ENCODE measurements at regions not wholly inside any gene's neighbourhood (a gene's known extent, or its start where the extent isn't known, plus 50 kb on each side); places are given as distances from the start of the nearest gene placed in this dataset.
"Not testable (repeated sequence)": the region's sequence is repeated elsewhere in the genome, so short reads cannot be mapped to it uniquely, and the experiment has no call there.

DNA sequence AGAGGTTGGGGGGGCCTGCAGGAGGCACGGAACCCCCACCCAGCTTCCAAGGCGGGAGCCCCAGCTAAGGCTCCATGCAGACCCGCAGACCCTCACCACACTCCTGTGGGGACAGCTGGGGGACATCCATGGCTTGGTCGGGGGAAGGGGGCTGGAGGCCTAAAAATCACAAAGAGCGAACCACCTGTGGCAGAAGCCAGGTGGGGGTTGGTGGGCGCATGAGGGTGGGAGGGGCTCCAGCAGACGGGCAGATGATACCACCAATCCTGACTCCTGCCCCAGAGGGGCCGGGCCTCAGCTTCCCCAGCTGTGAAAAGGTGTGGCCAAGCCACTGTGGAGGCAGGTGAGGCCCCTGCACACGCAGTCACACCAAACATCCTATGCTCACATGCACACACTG is 111.6 kb downstream of the FAM53A start:
- DNase-seq, result no peak

DNA sequence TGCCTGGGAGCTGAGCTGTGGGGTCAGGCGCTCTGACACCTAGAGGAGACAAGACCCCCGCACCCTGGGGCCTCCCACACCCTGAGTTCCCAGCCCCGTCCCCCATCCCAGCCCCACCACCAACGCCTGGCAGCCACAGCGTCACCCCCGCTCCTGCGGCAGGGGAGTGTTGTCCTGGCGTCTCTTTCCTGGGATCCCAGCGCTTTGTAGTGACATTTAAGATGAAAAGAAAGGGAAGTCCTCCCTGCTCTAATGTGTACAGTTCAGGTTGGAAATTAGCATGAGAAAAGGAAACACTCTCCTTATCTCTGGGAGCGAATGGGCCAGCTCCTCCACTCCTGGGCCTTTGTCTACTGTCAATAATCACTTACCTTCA is 112.1 kb downstream of the FAM53A start:
- DNase-seq, result no peak

DNA sequence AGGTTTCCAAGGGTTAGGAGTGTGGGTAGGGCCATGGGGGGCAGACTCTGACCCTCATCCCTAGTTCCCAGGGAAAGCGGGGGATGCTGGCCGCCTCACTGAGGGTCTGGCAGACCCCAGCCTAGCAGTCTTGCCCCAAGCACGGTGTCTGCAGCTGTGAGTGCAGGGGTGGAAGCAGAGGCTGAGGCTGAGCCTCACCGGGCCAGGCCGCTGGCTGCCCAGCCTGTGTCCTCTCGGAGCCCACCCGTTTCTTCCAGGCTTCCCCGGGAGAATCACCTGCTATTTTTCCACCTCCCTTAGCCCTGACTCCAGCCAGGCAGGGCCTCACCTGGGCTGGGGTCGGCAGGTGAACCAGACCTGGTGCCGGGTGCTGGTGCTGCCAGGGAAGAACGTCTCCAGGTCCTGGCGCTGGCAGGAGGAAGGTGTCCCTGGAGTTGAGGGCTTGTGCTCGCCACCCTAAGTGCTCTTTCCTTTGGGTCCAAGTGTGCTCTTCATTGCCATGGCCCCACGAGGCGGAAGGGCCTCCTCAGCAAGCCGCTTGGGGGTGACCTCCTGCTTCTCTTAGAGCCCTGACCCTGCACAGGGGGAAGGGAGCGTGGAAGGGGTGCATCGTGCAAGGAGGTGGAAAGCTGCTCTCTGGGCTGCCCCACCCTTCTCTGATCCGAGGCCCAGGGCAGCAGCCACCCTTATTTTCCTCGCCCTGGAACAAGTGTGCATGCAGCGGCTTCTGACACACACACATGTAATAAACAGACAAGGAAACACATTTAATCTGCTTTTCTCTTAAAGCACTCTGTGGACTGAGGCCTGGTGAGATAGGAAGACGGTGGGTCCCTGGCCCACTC is 112.7 kb downstream of the FAM53A start:
- no peak for DNase-seq

DNA sequence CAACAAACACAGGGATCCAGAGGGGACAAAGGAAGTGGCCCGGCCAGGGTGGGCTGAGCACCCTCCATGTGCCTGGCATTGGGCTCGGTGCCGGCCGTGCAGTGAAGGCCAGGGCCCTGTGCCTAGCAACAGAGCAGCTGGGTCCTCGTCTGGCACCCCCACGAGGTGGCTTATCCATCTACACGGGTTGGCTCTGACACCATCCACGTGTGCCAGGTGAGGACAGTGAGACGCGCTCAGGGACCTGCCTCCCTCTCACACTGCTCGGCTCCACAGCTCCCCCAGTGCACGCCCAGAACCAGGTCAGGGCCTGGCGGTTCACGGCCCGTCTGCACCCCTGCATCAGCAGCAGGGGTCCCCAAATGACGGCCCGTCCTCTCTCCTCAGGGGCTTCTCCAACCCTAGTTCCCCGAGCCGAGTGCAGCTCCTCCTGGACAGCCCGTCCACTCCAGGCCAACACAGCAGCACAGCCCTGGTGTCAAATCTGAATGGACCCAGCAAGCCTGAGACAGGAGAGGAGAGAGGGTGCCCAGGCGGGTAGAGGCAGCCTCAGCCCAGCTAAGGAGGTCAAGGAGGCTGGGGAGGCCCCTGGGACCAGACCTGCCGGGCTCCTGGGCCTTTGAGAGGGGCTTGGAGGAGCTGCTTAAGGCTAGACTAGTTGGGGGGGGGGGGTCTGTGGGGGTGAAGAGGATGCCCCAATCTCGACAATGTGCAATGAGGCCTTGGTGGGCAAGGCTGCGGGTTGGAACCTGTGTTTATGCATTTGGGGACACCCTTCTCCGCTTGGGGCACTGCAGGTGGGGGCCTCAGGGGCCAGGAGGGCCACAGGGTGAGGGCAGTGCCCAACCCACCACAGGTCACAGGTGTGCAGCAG is 113.6 kb downstream of the FAM53A start:
- no peak for DNase-seq

DNA sequence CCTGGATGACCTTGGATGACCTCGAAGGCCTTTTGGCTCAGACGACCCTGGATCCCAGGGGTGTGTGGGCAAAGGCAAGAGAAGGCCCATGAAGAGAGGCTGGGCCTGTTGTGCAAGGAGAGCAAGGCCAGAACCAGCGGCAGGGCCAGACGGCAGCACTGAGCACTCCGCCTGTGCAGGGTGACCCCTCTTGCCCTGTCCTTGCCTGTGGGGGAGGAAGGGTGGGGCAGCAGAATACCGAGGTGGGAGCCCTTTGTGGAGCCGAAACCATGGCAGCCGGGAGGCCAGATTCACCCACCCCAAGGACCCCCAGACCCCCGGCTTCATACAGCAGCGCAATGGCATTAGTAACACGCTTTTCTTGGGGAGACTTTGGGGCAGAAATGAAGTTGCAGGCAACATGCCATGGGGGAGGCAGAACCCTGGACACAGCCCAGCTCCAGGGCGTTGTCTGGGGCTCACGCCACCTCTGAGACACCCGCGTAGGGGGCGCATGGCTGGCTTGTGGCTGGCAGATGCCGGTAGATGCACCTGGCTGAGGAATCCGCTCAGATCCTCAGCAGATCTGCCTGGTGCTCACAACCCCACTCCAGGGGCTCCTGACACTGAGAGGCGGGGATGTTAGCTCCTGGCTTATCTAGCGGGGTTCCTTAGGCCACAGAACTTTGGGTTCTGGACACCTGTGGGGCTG is 114.5 kb downstream of the FAM53A start:
- DNase-seq, result no peak

DNA sequence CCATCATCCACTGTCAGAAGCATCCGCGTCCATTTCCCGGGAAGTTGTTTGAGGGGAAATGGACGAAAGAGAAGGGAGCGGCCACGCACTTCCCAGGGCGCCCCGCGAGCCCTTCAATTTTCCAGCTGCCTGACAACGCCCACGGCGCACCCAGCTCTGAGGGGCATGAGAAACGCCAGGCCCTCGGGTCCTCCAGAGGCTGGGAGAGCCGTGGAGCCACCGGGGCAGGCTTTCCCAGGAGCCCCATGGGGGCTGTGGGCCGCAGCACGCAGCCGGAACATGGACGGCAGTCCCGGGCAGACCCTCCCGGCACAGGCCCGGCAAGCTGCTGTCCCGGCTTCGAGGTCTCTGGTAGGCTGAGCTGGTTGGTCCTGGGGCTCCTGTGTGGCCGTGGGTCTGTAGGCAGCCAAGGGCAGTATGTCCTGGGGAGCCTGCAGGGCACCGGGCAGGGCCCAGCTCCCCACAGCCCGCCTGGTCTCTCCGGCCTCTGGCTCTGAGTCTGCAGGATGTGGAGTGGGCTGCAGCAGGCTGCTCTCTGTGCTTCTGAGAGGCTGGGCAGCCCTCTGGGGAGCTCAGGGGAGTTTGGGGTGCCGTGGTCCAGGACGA is 115.2 kb downstream of the FAM53A start:
- DNase-seq, result no peak

DNA sequence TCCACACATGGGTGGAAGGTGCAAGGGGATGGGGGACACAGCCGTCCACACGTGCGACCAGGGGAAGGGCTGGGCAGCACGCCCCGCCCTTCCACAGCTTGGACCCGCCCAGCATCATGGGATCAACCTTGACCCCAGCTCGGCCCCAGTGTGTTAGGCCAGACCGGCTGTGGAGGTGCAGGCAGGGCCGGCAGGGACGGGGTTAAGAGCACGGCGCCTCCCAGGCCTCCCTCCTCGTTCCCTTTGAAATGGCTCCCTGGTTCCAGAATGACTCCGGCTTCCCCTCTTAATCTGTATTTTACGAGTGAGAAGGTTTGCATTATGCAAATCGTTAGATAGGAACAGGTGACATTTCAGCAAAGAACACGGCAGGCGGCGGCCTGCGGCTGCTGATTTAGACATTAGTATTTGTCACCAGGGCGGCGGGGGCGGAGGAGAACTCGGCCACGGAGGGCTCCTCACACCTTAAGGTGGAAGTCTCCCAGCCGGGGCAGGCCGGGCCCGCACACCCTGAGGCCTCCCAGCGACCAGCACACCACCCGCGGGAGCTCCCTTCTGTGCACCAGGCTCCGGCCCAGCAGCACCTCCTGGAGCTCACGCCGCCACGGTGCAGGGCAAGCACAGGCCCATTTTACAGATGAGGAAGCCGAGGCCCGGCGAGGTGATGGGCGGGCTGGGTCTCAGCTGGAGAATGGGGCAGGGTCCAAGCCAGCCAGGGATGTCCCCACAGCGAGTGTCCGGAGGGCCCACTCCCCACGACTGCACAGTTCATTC is 116.1 kb downstream of the FAM53A start:
- no peak for DNase-seq

DNA sequence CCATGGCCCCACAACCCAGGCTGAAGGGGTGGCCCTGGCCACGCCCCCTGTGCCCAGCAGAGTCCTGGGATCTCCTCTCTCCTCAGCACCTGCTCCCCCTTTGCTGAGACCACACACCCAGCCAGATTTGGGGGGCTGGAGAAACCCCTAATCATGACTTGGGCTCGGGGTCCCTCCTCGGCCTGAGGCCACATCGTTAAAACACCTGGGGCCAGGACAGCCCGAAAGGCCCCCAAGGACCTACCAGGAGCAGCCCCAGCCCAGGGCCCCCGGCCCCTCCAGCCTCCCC is 116.7 kb downstream of the FAM53A start:
- DNase-seq, result no peak

DNA sequence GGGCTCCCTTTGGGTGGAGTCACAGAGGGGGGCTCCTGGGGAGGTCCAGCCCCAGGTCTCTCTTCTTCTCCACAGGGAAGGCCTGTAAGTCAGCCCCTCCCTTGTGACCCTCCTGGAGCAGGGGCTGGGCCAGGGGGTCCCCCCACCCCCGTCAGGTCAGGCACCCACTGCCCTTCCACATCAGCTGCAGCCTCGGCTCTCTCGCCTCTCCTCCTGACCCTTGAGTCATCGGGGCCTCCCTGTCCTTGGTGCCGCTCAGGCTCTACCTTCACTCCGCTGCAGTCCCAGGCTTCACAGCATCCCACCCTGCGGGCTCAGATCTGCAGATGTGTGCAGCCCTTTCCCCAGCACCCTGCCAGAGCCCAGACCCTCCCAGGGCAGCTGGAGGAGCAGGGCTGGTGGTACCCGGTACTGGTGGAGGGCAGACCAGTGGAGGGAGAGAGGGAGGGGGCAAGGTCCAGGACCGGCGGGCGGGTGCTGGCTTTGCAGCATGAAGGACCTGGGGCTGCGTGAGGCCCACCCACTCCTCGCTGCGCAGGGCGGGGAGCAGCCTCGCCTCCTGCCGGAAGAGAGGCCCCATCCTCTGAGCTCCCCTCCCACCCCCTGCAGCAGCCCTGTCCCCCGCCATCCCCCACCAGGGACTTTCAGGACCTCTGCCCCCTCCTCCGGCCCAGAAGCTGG is 117.1 kb downstream of the FAM53A start:
- DNase-seq, result no peak

DNA sequence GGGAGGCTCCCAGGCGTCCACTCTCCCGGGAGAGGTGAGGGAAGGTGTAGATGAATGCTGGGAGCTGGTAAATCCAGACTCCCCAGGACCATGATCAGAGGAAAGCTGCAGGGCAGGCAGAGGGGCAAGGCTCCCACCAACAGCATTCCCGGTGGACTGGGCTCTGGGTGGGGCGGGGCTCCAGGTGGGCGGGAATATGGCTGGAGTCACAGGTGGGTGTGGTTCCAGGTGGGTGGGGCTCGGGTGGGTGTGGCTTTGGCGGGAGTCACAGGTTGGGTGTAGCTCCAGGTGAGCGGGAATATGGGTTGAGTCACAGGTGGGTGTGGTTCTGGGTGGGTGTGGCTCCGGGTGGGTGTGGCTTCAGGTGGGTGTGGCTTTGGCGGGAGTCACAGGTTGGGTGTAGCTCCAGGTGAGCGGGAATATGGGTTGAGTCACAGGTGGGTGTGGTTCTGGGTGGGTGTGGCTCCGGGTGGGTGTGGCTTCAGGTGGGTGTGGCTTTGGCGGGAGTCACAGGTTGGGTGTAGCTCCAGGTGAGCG is 117.7 kb downstream of the FAM53A start:
- DNase-seq, result not testable (repeated sequence)

DNA sequence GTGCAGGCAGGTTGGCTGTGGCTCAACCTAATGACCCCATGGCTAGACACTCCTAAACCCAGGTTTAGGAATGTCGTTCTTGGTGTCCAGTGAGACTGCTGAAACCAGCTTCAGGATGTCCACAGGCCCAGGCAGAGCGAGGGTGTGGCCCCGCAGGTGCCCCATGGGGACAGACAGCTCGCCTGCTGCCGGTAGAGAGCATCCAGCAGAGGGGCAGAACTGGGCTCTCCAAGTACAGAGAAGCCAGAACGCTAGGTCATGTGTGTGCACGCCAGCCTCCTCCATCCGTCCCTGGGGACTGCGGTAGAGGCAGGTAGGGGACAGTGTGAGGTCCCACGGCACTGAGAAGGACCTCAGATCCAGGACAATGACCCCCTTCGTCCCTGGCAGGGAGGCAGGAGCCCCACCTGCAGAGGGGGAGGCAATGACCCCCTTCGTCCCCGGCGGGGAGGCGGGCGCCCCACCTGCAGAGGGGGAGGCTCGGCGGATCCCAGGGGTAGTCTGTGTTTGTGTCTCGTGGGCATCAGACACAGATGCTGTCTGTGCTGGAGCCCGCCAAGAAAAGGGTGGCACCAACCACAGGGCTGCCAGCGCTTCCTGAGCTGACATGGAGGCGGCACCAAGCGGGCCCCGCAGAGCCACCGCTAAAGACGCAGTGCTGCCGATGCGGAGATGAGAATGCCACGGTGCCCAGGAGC is 118.4 kb downstream of the FAM53A start:
- DNase-seq, result no peak

DNA sequence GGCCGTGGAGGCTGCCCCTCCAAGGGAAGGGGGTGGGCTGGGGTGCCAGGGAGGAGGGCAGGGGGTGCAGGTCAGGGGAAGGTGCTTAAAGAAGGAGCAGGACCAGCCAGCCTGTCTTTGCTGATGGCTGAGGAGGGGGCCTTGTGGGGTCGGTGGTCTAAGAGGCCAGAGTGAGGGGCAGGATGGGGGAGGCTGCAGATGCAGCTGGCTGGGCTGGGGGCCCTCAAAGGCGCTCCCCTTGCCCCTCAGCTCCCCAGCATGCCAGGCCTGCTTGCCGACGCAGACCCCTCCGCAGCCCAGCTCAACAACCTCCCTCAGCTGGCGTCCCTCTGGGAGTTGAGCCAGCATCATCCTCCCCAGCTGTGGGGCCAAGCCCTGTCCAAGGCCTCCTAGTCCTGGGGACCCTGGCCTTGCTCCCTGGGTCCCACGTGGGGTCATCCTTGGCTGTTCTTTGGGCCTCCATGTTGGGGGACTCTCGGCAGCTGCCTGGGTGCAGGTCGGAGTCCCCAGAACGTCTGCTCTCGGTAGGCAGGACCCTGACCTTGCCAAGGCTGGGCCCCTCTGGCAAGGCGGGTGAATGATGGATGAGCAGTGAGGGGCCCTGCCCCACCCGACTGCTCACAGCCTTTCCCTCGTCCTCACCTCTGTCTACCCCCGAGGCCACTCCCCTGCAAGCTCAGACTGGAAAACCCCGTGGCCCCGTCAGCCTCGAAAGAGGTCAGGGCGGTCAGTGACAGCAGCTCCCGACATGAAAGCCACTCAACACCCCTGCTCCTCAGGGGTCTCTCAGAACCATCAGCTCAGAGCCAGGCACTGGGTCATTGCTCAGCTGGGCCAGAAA is 119.4 kb downstream of the FAM53A start:
- DNase-seq, result no peak

DNA sequence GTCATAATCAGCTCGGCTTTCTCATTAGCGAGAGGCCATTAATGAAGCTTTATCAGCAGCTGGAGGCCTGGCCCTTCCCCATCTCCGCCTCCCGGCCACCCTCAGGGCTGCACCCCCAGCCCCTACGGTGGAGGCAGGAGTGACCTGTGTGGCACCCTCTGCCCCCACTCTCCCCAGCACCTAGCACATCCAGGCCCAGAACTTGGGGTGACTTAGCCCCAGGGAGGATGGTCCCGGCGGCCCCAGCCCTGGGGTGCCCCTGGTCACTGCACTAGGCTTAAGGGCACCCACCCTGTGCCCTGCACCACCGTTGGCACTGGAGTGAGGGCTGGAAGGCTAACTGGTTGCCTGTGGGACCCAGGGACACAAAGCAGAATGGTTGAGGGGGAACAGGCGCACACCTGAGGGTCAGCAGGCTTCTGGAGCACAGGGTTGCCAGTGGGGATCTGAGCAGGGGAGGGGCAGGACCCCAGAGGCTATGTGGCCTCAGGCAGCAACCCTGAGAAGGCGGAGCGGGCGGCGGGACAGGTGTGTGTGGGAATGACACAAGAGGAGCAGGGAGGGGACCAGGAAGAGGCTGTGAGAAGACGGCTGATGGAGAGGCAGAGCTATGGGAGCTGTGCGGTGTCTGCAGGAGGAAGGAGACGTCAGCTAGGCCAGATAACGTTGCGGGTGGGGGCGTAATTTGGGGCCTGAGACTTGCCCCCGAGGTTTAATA is 120.2 kb downstream of the FAM53A start:
- DNase-seq, result no peak

DNA sequence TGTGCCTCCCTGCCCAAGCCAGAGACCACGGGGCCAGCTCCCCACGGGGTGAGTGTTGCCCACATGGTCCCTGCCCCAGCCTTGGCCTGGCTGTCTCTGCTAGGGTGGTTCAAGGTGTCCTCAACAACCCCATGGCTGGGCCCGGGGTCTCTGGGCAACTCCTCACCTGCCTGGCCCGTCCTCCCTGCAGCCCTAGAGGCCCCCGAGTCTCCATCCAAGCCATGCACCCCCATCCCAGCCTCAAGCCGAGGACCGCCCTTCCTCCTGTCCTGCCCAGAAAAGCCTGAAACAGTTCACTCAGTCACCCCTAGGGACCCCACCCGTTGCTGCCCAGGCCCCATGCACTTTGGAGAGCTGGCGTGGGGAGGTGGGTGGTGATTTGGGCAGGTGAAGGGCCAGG is 120.9 kb downstream of the FAM53A start:
- DNase-seq, result no peak

DNA sequence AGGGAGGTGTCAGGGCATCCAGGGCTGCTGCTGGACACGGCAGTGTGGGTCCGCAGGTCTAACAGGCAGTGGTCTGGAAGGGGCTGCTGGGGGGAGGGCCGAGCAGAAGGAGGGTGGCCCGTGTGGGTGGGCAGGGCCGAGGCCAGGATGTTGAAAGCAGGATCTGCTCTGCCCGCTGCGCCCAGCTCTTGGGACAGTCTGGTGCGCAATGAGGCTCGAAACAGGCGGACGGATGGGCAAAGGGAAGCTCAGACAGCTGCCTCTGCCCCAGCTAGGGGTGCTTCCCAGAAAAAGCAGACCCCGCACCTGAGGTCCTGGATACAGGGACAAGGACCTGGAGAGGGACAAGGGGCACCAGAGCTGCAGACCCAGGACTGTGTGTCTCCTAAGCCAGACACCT is 121.3 kb downstream of the FAM53A start:
- no peak for DNase-seq

DNA sequence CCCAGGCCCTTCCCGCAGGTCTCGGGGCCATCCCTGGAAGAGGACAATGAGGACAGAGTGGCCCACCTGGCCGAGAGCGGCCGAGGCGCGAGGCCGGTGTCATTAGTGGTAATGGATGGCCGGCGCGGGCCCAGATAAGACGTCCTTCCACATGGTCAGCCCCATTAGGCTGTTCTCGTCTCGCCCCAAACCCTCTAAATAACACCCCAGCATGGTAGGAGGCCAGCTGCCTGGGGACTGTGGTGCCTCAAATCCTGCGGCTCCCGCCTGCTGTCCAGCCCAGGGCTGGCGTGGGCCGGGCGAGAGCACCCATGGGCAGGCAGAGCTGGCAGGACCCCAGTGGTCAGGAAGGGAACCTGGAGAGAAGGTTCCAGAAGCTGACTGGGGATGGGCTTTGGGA is 121.7 kb downstream of the FAM53A start:
- DNase-seq, result no peak

DNA sequence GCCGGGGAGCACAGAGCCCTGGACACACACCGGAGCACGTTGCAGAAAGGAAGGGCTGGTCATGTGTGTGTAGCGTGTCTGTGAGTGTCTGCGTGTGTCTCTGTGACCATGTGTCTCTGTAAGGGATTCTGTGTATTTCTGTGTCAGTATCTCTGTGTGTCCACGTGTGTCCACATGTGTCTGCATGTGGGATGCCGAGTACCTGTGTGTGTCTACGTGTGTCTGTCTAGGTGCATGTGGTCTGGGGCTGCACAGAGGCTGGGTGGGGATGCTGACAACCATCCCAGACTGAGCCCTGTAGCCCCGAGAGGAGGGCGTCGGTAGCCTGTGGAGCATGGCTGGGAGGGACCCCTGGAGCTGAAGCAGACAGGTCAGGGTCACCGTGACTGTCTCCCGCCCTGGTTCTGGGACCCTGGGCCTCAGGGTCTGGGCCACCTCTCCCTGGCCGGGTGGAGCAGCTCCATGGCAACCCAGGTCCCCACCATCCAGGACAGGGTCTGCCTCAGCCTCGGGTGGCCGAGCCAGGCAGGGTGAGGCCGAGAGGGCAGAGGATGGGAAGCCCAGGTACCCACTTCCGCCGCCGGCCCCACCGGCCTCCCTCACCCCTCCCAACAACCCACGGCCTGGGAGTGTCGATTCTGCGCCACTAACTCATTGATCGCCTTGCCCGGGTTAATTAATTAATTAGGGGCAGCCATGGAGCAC is 122.7 kb downstream of the FAM53A start:
- no peak for DNase-seq

DNA sequence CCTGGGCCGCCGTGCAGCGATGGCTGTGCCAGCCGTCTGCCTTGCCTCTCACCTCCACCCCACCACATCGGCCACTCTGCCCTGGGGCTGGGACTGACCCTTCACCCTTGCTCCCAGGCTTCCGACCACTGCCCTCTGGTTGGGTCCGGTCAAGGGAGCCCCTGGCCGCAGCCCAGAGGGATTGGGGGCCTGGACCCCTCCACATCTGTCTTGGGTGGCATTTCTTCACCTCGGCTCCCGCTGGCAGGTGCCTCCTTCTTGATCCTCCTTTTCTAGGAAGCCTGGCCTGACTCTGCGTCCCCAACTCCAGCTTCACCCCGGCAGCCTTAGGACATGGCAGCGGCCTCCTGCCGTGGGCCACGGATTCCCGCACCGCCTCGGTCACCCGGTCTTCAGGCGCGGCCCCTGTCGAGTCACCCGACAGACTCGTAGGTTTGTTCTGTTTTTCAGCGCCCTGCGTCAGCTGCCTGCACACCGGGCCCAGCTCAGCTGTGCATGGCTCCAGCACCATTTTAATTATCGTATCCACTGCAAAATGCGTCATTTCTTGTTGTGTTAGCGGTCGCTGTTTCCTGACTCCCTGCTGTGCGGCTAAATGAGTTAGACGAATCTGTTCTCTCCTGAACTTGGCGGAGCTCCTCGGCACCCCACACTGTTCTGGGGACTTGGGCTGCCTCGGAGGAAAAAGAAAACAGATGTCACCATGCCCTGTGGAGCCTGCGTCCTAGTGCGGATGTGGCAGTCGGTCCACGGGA is 124.0 kb downstream of the FAM53A start:
- DNase-seq, result no peak
